LNCaP clone FGC (cell line): ENCODE measurements at regions not wholly inside any gene's neighbourhood (a gene's known extent, or its start where the extent isn't known, plus 50 kb on each side); places are given as distances from the start of the nearest gene placed in this dataset.

ENCODE experiments used
- DNase-seq: peaks from one replicate; pipeline ENCODE4 v3.0.0-alpha.2; 2011; ENCODE audit warnings: low read depth
- H3K4me3 ChIP-seq: 2 replicates; pipeline ENCODE4 v1.5.1; 2011; ENCODE audit warnings: mild to moderate bottlenecking, low read depth, low read length, control low read depth
- TF ChIP-seq, protein P1 (sequence below): IDR thresholded peaks from 2 replicates; pipeline ENCODE4 v1.5.1; 2012; ENCODE audit warnings: mild to moderate bottlenecking; ENCODE audit not compliant: control insufficient read depth, insufficient read depth; ENCODE audit errors: extremely low read depth

DNA sequence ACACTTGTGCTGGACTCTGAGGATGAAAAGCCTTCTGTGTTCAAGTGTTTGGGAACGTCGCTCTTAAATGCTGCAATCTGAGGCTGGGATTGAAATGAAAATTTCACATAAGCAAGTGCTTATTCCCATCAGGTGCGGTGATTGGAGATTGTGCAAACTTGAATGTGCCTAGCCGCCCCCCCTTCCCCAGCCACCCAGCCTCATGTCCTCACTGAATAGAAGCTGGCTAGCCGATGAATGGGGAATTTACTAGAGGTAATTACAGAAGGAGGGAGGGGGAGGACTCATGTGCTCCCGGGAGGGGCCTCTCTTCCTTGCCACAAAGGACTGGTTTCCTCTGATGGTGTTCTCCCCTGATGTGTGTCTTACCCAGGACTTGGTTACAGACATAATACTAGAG is 544.8 kb upstream of the EEF2KMT start:
- no peak for DNase-seq
- H3K4me3 ChIP-seq: no peak overlapping the region
- TF ChIP-seq, protein P1, sequence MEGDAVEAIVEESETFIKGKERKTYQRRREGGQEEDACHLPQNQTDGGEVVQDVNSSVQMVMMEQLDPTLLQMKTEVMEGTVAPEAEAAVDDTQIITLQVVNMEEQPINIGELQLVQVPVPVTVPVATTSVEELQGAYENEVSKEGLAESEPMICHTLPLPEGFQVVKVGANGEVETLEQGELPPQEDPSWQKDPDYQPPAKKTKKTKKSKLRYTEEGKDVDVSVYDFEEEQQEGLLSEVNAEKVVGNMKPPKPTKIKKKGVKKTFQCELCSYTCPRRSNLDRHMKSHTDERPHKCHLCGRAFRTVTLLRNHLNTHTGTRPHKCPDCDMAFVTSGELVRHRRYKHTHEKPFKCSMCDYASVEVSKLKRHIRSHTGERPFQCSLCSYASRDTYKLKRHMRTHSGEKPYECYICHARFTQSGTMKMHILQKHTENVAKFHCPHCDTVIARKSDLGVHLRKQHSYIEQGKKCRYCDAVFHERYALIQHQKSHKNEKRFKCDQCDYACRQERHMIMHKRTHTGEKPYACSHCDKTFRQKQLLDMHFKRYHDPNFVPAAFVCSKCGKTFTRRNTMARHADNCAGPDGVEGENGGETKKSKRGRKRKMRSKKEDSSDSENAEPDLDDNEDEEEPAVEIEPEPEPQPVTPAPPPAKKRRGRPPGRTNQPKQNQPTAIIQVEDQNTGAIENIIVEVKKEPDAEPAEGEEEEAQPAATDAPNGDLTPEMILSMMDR: no peak

DNA sequence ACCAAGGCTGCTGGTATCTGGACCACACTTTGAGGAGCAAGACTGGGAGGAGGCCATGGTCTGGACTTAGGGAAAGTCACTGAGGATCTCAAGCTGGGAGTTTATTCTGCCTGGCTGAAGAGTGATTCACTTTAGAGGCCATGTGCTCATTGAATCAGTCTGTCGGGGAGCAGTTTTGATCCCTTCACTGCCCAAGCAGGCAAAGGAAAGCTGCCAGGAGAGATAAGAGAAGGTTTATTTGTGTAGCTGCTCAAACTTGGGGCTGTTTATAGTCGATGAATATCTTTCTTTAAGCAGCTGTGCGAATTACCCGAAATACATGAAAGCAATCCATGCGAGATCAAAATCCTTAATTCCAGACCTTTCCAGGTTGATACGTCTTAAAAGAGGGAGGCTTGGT is 544.4 kb upstream of the EEF2KMT start:
- DNase-seq: no peak
- H3K4me3 ChIP-seq: no peak overlapping the region
- TF ChIP-seq, protein P1: no peak

DNA sequence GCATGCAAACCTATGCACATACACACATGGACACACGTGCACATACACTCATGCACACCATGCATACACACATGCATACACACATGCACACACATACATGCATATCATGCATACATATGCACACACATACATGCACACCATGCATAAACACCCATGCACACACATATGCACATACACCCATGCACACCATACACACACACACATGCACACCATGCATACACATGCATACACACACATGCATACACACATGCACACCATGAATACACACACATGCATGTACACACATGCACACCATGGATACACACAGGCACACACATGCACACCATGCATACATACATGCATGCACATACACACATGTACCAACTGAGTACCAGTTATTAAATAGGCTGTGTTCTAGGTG is 543.3 kb upstream of the EEF2KMT start:
- no peak for DNase-seq
- H3K4me3 ChIP-seq: no peak overlapping the region
- TF ChIP-seq, protein P1: no peak

DNA sequence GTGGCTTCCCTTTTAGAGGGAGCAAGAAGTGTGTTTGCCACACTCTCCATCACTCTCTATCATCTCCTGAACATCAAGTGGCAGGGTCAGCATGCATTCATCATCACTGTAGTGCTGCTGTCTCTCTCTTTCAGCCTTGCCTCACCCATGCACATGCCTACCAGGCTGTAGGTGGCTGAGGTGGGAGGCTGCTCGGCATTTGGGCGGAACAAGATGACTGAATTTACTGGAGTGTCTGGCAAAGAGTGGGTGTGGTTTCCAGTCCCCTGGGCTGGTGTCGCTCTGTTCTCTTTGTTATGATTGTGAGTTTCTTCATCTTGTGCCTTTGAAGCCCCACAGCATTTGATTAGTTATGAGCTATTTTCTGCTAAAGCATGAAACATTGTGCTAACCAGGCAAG is 541.9 kb upstream of the EEF2KMT start:
- no peak for DNase-seq
- TF ChIP-seq, protein P1: no peak

DNA sequence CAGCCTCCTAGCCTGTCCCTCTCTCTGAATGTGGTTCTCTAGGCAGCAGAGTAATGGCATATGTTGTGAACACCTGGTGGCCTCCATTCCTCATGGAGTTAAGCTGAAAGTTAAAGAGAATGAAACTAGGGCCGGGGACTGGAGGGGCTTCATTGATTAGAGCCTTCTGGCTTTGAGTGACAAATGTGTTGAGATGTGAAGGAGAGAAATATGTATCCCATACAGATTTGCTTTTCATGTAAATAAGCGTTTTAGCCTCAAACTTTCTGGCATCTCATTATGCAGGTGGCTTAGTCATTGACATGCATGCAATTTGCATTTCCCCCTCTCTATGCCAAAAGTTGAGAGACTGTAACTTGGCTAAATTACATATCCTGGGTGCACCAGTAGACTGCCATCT is 537.7 kb upstream of the EEF2KMT start:
- H3K4me3 ChIP-seq: no peak overlapping the region
- TF ChIP-seq, protein P1: no peak
- DNase-seq: no peak

More for the DNA sequence above, 541.9 kb upstream of the EEF2KMT start:
- H3K4me3 ChIP-seq: no peak overlapping the region

DNA sequence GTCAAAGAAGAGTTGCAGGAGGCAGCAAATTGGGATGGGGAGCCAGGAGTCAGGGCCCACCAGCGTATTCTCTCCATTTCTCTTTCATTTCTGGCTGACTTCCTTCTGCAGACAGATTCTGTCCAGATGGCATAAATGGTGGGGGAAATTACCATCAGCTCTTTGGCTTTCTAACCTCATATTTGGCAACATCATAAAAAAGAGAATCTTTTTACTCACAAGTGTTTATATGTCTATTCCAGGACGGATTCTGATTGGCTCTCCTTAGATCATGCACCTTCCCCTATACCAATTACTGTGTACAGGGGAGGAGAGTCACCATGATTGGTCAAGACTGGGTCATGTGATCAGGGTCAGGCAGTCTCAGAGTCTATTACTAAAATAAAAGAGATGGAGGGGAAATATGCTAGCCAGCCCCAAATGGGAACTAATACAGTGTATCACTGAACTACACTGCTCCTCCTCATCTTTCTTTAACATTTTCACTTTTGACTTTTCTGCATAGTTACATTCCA is 537.1 kb upstream of the EEF2KMT start:
- DNase-seq: no peak
- TF ChIP-seq, protein P1: no peak
- H3K4me3 ChIP-seq: no peak overlapping the region

DNA sequence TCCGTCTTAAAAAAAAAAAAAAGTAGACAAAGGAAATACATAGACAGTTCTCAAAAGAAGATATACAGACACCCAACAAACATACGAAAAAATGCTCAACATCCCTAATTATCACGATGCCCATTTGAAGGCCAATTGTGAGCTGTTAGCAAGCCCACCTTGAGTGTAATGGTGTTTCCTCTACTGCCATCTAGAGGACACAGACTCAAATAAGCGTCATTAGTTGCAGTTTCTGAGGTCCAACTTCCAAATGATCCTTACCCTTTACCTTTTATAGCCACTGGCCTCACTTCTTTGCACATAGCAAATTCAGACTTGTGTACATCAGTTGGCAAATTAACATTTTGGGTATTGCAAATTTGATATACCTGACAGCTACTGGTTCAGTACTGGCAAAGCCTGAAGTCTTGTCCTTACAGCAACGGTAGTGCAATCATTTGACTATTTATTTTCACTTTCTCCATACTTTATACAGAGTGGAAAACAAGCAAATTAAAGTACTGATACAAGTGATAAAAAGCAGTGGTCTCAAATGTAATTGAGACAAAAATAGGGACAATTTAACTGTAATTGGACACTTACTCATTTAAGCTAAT is 536.3 kb upstream of the EEF2KMT start:
- peak; percentile 3 for DNase-seq
- no peak overlapping the region for H3K4me3 ChIP-seq
- TF ChIP-seq, protein P1: peak; percentile 46; the same call in 1 of the 2 replicates
